MM.1S (cell line): ENCODE measurements at regions not wholly inside any gene's neighbourhood (a gene's known extent, or its start where the extent isn't known, plus 50 kb on each side); places are given as distances from the start of the nearest gene placed in this dataset.

Source experiments
- DNase-seq: peaks from one replicate; pipeline ENCODE4 v3.0.0-alpha.2; 2015
- H2AFZ ChIP-seq: fragments of 300-600 bp; sonication (generic); 2 replicates; pipeline ENCODE4 v1.6.0; 2016; ENCODE audit warnings: antibody characterized with exemption, low read length
- H3F3A ChIP-seq: fragments of 300-600 bp; sonication (generic); 2 replicates; pipeline ENCODE4 v1.6.1; 2016; ENCODE audit warnings: mild to moderate bottlenecking, antibody characterized with exemption, low read length, moderate library complexity, mixed read lengths; ENCODE audit not compliant: insufficient read depth
- H3K27ac ChIP-seq: fragments of 300-600 bp; sonication (generic); 2 replicates; pipeline ENCODE4 v1.5.1; 2016; ENCODE audit warnings: mild to moderate bottlenecking, low read length
- H3K27me3 ChIP-seq: fragments of 300-600 bp; sonication (generic); replicated peaks from 2 replicates; pipeline ENCODE4 v1.6.0; 2016; ENCODE audit warnings: low read length; ENCODE audit not compliant: insufficient read depth
- H3K36me3 ChIP-seq: fragments of 300-600 bp; sonication (generic); replicated peaks from 2 replicates; pipeline ENCODE4 v1.6.1; 2016; ENCODE audit warnings: mild to moderate bottlenecking, low read length, mixed read lengths; ENCODE audit not compliant: insufficient read depth
- H3K4me1 ChIP-seq: fragments of 300-600 bp; sonication (generic); 2 replicates; pipeline ENCODE4 v1.6.1; 2016; ENCODE audit warnings: low read length, mixed read lengths
- H3K4me2 ChIP-seq: fragments of 300-600 bp; sonication (generic); 2 replicates; pipeline ENCODE4 v1.6.0; 2016; ENCODE audit warnings: low read depth, low read length
- H3K4me3 ChIP-seq: fragments of 300-600 bp; sonication (generic); 2 replicates; pipeline ENCODE4 v1.5.1; 2016; ENCODE audit warnings: low read length, mixed read lengths
- H3K79me2 ChIP-seq: fragments of 300-600 bp; sonication (generic); 2 replicates; pipeline ENCODE4 v1.6.1; 2016; ENCODE audit warnings: mixed run types, low read length, mixed read lengths
- H3K9ac ChIP-seq: fragments of 300-600 bp; sonication (generic); 2 replicates; pipeline ENCODE4 v1.6.1; 2016; ENCODE audit warnings: low read length, mixed read lengths
- H3K9me2 ChIP-seq: fragments of 300-600 bp; sonication (generic); replicated peaks from 2 replicates; pipeline ENCODE4 v1.6.1; 2016; ENCODE audit warnings: mild to moderate bottlenecking, low read length, mixed read lengths; ENCODE audit not compliant: insufficient read depth
- H3K9me3 ChIP-seq: fragments of 300-600 bp; sonication (generic); replicated peaks from 2 replicates; pipeline ENCODE4 v1.6.1; 2016; ENCODE audit warnings: mild to moderate bottlenecking, low read length, mixed read lengths; ENCODE audit not compliant: insufficient read depth
- H4K20me1 ChIP-seq: fragments of 300-600 bp; sonication (generic); 2 replicates; pipeline ENCODE4 v1.6.1; 2016; ENCODE audit warnings: mild to moderate bottlenecking, low read length, moderate library complexity, mixed read lengths; ENCODE audit not compliant: insufficient read depth
- CTCF ChIP-seq: fragments of 300-600 bp; sonication (generic); IDR thresholded peaks from 2 replicates; pipeline ENCODE4 v1.5.1; 2016; ENCODE audit warnings: antibody characterized with exemption, low read length, mixed read lengths
- EZH2 ChIP-seq: fragments of 300-600 bp; sonication (generic); optimal IDR thresholded peaks from 2 replicates; pipeline ENCODE3; 2017; ENCODE audit warnings: low read depth, mild to moderate bottlenecking, antibody characterized with exemption, low read length, mixed read lengths
- EZH2phosphoT487 ChIP-seq: fragments of 300-600 bp; sonication (generic); IDR thresholded peaks from 2 replicates; pipeline ENCODE4 v1.6.1; 2018; ENCODE audit warnings: antibody characterized with exemption, low read length

- Histone ChIP-seq H3K9me3 (no peaks in the 10 kb centered on the region), H3K27ac (no peak overlapping the region), H3K4me1 (peaks cover 5% of the 10 kb centered on the region; the same call in 1 of the 2 replicates), H3K4me3 (no peak overlapping the region), H2AFZ (no peak overlapping the region), H3K79me2 (no peaks in the 10 kb centered on the region), H3K36me3 (no peaks in the 10 kb centered on the region), H3K9me2 (no peaks in the 10 kb centered on the region), H3K9ac (no peak overlapping the region), H3K27me3 (no peaks in the 10 kb centered on the region), H3F3A (no peaks in the 10 kb centered on the region), H3K4me2 (no peak overlapping the region), H4K20me1 (no peaks in the 10 kb centered on the region)
- TF ChIP-seq EZH2phosphoT487 (no peak), CTCF (no peak)
- DNase-seq = no peak
These were observed 57.6 kb upstream of the CD34 start for GRCh38 chr1:207968521-207969009.

GRCh38 chr1:207967703-207968102 is 56.8 kb upstream of the CD34 start:
- no peaks in the 10 kb centered on the region for H3K27me3 ChIP-seq
- no peak for TF ChIP-seq EZH2phosphoT487
- no peak for TF ChIP-seq EZH2
- no peak overlapping the region for H2AFZ ChIP-seq

GRCh38 chr1:207966521-207966920 is 55.6 kb upstream of the CD34 start:
- Histone ChIP-seq H3K9me2 (no peaks in the 10 kb centered on the region), H3K27me3 (no peaks in the 10 kb centered on the region), H3K36me3 (no peaks in the 10 kb centered on the region), H3K9ac (no peak overlapping the region), H3K4me3 (no peak overlapping the region), H3K27ac (no peak overlapping the region), H3K4me2 (no peak overlapping the region), H3K79me2 (no peaks in the 10 kb centered on the region), H3K9me3 (no peaks in the 10 kb centered on the region), H2AFZ (no peak overlapping the region), H4K20me1 (no peaks in the 10 kb centered on the region), H3K4me1 (peaks cover 9% of the 10 kb centered on the region), H3F3A (no peaks in the 10 kb centered on the region)
- no peak for TF ChIP-seq EZH2phosphoT487
- no peak for TF ChIP-seq EZH2
- no peak for TF ChIP-seq CTCF
- no peak for DNase-seq

More at GRCh38 chr1:207967703-207968102, 56.8 kb upstream of the CD34 start:
- Histone ChIP-seq H3K27ac (no peak overlapping the region), H3K79me2 (no peaks in the 10 kb centered on the region), H3K9ac (no peak overlapping the region), H3K9me2 (no peaks in the 10 kb centered on the region), H3K4me2 (no peak overlapping the region), H3K36me3 (no peaks in the 10 kb centered on the region), H4K20me1 (no peaks in the 10 kb centered on the region), H3F3A (no peaks in the 10 kb centered on the region), H3K4me1 (peaks cover 9% of the 10 kb centered on the region), H3K4me3 (no peak overlapping the region), H3K9me3 (no peaks in the 10 kb centered on the region)
- no peak for DNase-seq
